Endothelial cell of umbilical vein (primary cell): ENCODE measurements at regions not wholly inside any gene's neighbourhood (a gene's known extent, or its start where the extent isn't known, plus 50 kb on each side); places are given as distances from the start of the nearest gene placed in this dataset.

Experiments
- BruUV-seq: library from RNA; stranded (reverse); fragments of 400-500 nt; replicated peaks from 2 replicates; lab custom pipeline; 2021; lab: Mats Ljungman, UMichigan
- CTCF ChIA-PET: fragments of 300-600, 350-600 bp; sonication (Branson Sonifier 250); formaldehyde crosslinking; loops from one replicate; lab custom pipeline; 2021; ENCODE audit warnings: antibody characterized with exemption, inconsistent platforms; lab: Charles Lee
- POLR2A ChIA-PET: fragments of 300-600, 350-600 bp; sonication (Branson Sonifier 250); formaldehyde crosslinking; loops from one replicate; lab custom pipeline; 2021; ENCODE audit warnings: antibody characterized with exemption, inconsistent platforms; lab: Charles Lee
- DNase-seq: peaks from one replicate; pipeline ENCODE4 v3.0.0-alpha.2; 2011; ENCODE audit warnings: low read depth, low spot score
- FAIRE-seq: peaks from 2 replicates; lab custom pipeline; 2011; peaks lifted over from hg19 to GRCh38; lab: Jason Lieb, UNC
- H2AFZ ChIP-seq: 2 replicates; pipeline ENCODE4 v1.6.0; 2012; ENCODE audit warnings: low read depth, low read length, control low read depth, inconsistent platforms
- H3K27ac ChIP-seq: 2 replicates; pipeline ENCODE4 v1.5.1; 2011; ENCODE audit warnings: low read depth, mild to moderate bottlenecking, control low read depth, low read length, moderate library complexity; ENCODE audit not compliant: insufficient read depth
- H3K27me3 ChIP-seq, 2 experiments: 2 replicates each; pipeline versions ENCODE4 v1.6.0 to v1.6.1; 2011; ENCODE audit warnings: low read length in 2 of 2, mixed read lengths in 1 of 2; ENCODE audit not compliant: control insufficient read depth in 2 of 2, insufficient read depth in 2 of 2
- H3K36me3 ChIP-seq, 2 experiments: 2 replicates in 1 of 2; 3 replicates in 1 of 2; pipeline ENCODE4 v1.5.1; 2011; ENCODE audit warnings: low read length in 2 of 2, mild to moderate bottlenecking in 1 of 2, moderate library complexity in 1 of 2; ENCODE audit not compliant: control insufficient read depth in 2 of 2, insufficient read depth in 2 of 2; ENCODE audit errors: extremely low read depth in 1 of 2
- H3K4me1 ChIP-seq: 3 replicates; pipeline ENCODE4 v1.5.1; 2011; ENCODE audit warnings: mild to moderate bottlenecking, low read length; ENCODE audit not compliant: control insufficient read depth, insufficient read depth; ENCODE audit errors: extremely low read depth
- H3K4me2 ChIP-seq: 2 replicates; pipeline ENCODE4 v1.6.1; 2011; ENCODE audit warnings: low read length, control low read depth, mixed read lengths; ENCODE audit not compliant: insufficient read depth
- H3K4me3 ChIP-seq, 3 experiments: fragments of 200-600 bp in 1 of 3; sonication (generic), shearing (Covaris generic) in 1 of 3; replicated peaks in 1 of 3; 2 replicates each; pipeline ENCODE4 v1.5.1; 2011 to 2016; ENCODE audit warnings: control low read depth in 3 of 3, low read length in 3 of 3, mild to moderate bottlenecking in 2 of 3, inconsistent platforms in 1 of 3, low read depth in 1 of 3, moderate library complexity in 1 of 3; ENCODE audit not compliant: insufficient read depth in 1 of 3
- H3K79me2 ChIP-seq: 2 replicates; pipeline ENCODE4 v1.6.0; 2012; ENCODE audit warnings: low read length, inconsistent platforms; ENCODE audit not compliant: control insufficient read depth, insufficient read depth
- H3K9ac ChIP-seq: replicated peaks from 2 replicates; pipeline ENCODE3; 2011; ENCODE audit warnings: low read length, control low read depth; ENCODE audit not compliant: insufficient read depth; ENCODE audit errors: extremely low read depth
- H3K9me1 ChIP-seq: replicated peaks from 3 replicates; pipeline ENCODE4 v1.6.0; 2011; ENCODE audit warnings: mild to moderate bottlenecking, low read length; ENCODE audit not compliant: control insufficient read depth, insufficient read depth; ENCODE audit errors: extremely low read depth
- H3K9me3 ChIP-seq: replicated peaks from 2 replicates; pipeline ENCODE4 v1.5.1; 2012; ENCODE audit warnings: low read length, inconsistent platforms; ENCODE audit not compliant: control insufficient read depth, insufficient read depth
- H4K20me1 ChIP-seq: replicated peaks from 2 replicates; pipeline ENCODE3; 2011; ENCODE audit warnings: mild to moderate bottlenecking, low read length; ENCODE audit not compliant: control insufficient read depth, insufficient read depth; ENCODE audit errors: extremely low read depth
- EZH2 ChIP-seq: IDR thresholded peaks from 2 replicates; pipeline ENCODE4 v1.6.1; 2012; ENCODE audit warnings: borderline replicate concordance, low read depth, mild to moderate bottlenecking, moderate library complexity, low read length, inconsistent platforms; ENCODE audit not compliant: severe bottlenecking
- FOS ChIP-seq: IDR thresholded peaks from 2 replicates; pipeline ENCODE4 v1.6.1; 2011; ENCODE audit warnings: mild to moderate bottlenecking, low read length, moderate library complexity, borderline replicate concordance; ENCODE audit not compliant: insufficient read depth
- GATA2 ChIP-seq: IDR thresholded peaks from 2 replicates; pipeline ENCODE4 v1.7.0; 2011; ENCODE audit warnings: low read depth, mild to moderate bottlenecking, moderate library complexity, mixed read lengths, low read length; ENCODE audit not compliant: insufficient read length, insufficient read depth
- JUN ChIP-seq: IDR thresholded peaks from 2 replicates; pipeline ENCODE4 v1.6.1; 2011; ENCODE audit warnings: borderline replicate concordance, low read depth; ENCODE audit not compliant: insufficient read length, insufficient read depth
- MYC ChIP-seq: IDR thresholded peaks from one replicate; pipeline ENCODE4 v1.6.1; 2011; ENCODE audit warnings: mild to moderate bottlenecking, low read depth, low read length
- POLR2A ChIP-seq: IDR thresholded peaks from 2 replicates; pipeline ENCODE4 v1.6.1; 2012; ENCODE audit warnings: low read depth, mild to moderate bottlenecking, control low read depth, low read length
- dilution Hi-C: fragments of 300-500 bp; cut with MboI; formaldehyde crosslinking; loops from one replicate; pipeline ENCODE4 v1.15.0; 2019; ENCODE audit warnings: low sequenced_read_pairs; ENCODE audit not compliant: extremely low pct_ligation_motif_present
- intact Hi-C: fragments of 100-400 bp; cut with micrococcal nuclease; formaldehyde crosslinking; loops from one replicate; pipeline ENCODE4 v1.10.0; 2022
- TF ChIP-seq, protein P1 (sequence below): IDR thresholded peaks from 2 replicates; pipeline ENCODE4 v1.6.1; 2011; ENCODE audit not compliant: insufficient read depth, insufficient read length
- TF ChIP-seq, protein P2 (sequence below), 2 donors: IDR thresholded peaks; 1 replicate in 1 of 2; 2 replicates in 1 of 2; pipeline ENCODE4 v1.5.1; 2011; ENCODE audit warnings: low read length in 2 of 2, mild to moderate bottlenecking in 2 of 2, moderate library complexity in 2 of 2, control low read depth in 1 of 2, inconsistent platforms in 1 of 2, low read depth in 1 of 2; ENCODE audit not compliant: insufficient read depth in 1 of 2; ENCODE audit errors: extremely low read depth in 1 of 2

DNA sequence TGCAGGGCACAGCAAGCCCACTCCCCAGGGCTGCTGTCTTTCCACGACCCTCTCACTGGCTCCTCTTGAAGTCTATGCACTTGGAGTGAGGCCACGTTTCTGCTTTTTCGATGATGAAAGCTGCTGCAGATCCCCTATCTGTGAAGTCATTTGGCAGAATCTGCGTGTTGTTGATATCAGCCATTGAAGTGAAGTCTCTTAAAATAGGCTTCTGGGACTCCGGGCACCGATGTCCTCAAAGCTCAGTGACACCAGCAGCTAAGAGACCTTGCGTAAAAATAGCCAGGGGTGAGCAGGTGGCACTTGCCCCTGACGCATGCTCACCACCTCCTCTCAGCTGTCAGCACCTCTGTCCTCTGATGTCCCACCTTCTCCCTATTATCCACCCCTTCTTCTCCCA is 89.4 kb upstream of the FHL2 start:
- TF ChIP-seq EZH2 (no peak), FOS (no peak), MYC (no peak), JUN (no peak), GATA2 (no peak), POLR2A (no peak)
- TF ChIP-seq, protein P1, sequence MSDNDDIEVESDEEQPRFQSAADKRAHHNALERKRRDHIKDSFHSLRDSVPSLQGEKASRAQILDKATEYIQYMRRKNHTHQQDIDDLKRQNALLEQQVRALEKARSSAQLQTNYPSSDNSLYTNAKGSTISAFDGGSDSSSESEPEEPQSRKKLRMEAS = no peak
- TF ChIP-seq, protein P2, sequence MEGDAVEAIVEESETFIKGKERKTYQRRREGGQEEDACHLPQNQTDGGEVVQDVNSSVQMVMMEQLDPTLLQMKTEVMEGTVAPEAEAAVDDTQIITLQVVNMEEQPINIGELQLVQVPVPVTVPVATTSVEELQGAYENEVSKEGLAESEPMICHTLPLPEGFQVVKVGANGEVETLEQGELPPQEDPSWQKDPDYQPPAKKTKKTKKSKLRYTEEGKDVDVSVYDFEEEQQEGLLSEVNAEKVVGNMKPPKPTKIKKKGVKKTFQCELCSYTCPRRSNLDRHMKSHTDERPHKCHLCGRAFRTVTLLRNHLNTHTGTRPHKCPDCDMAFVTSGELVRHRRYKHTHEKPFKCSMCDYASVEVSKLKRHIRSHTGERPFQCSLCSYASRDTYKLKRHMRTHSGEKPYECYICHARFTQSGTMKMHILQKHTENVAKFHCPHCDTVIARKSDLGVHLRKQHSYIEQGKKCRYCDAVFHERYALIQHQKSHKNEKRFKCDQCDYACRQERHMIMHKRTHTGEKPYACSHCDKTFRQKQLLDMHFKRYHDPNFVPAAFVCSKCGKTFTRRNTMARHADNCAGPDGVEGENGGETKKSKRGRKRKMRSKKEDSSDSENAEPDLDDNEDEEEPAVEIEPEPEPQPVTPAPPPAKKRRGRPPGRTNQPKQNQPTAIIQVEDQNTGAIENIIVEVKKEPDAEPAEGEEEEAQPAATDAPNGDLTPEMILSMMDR (IDR thresholded peaks at IDR 0.05; ENCODE audit: extremely low read depth in 1 of 2, insufficient read depth in 1 of 2, low read depth in 1 of 2, low read length in 2 of 2) = no peak
- no peak overlapping the region for H3K4me3 ChIP-seq
- H3K9ac ChIP-seq = no peak overlapping the region
- DNase-seq (no peak), FAIRE-seq (no peak)
- dilution Hi-C loops = no loop called here
- no peak overlapping the region for H3K27ac ChIP-seq
- H3K79me2 ChIP-seq = no peaks in the 10 kb centered on the region
- no peaks in the 10 kb centered on the region for H3K9me1 ChIP-seq
- no peaks in the 10 kb centered on the region for H4K20me1 ChIP-seq
- H3K9me3 ChIP-seq = no peaks in the 10 kb centered on the region
- ChIA-PET POLR2A (no interaction called here), CTCF (no interaction called here)
- H3K4me1 ChIP-seq = no peaks in the 10 kb centered on the region
- no peaks in the 10 kb centered on the region for H3K36me3 ChIP-seq
- H3K4me2 ChIP-seq = no peak overlapping the region
- H2AFZ ChIP-seq = no peak overlapping the region
- peaks cover 7 to 19% of the 10 kb centered on the region in 2 experiments for H3K27me3 ChIP-seq
- no TSS peak for BruUV-seq
- intact Hi-C loops = no loop called here
